ENCODE measurements at regions not wholly inside any gene's neighbourhood (a gene's known extent, or its start where the extent isn't known, plus 50 kb on each side); places are given as distances from the start of the nearest gene placed in this dataset.
A peak's percentile ranks its signal among the peaks of the same experiment; 100 is the strongest.

- no peaks in the 10 kb centered on the region for H3K9me3 ChIP-seq (ENCODE audit: control insufficient read depth, low read length)
- no peak for DNase-seq
- no peaks in the 10 kb centered on the region for H3K36me3 ChIP-seq (ENCODE audit: control insufficient read depth, insufficient read depth, low read length)
- H3K27ac ChIP-seq (ENCODE audit: insufficient read depth, low read length, poor library complexity, severe bottlenecking) = no peak overlapping the region
- H3K4me1 ChIP-seq (ENCODE audit: control insufficient read depth, insufficient read depth, low read length, poor library complexity, severe bottlenecking) = no peaks in the 10 kb centered on the region
- no peaks in the 10 kb centered on the region for H3K27me3 ChIP-seq (replicated peaks; ENCODE audit: control insufficient read depth, insufficient read depth, low read length, poor library complexity, severe bottlenecking)
- H3K4me3 ChIP-seq (ENCODE audit: insufficient read depth, low read depth, low read length, poor library complexity, severe bottlenecking) = no peak overlapping the region
These were observed 188.7 kb downstream of the TTC8 start for GRCh38 chr14:89013098-89013504.

GRCh38 chr14:89013698-89014568, 189.5 kb downstream of the TTC8 start:
- Histone ChIP-seq H3K9me3 (ENCODE audit: control insufficient read depth, low read length) (no peaks in the 10 kb centered on the region), H3K36me3 (ENCODE audit: control insufficient read depth, insufficient read depth, low read length) (no peaks in the 10 kb centered on the region), H3K27ac (ENCODE audit: insufficient read depth, low read length, poor library complexity, severe bottlenecking) (no peak overlapping the region), H3K4me3 (ENCODE audit: insufficient read depth, low read depth, low read length, poor library complexity, severe bottlenecking) (no peak overlapping the region), H3K4me1 (ENCODE audit: control insufficient read depth, insufficient read depth, low read length, poor library complexity, severe bottlenecking) (no peaks in the 10 kb centered on the region), H3K27me3 (replicated peaks; ENCODE audit: control insufficient read depth, insufficient read depth, low read length, poor library complexity, severe bottlenecking) (no peaks in the 10 kb centered on the region)
- no peak for DNase-seq

- DNase-seq = no peak
- Histone ChIP-seq H3K27me3 (replicated peaks; ENCODE audit: control insufficient read depth, insufficient read depth, low read length, poor library complexity, severe bottlenecking) (no peaks in the 10 kb centered on the region), H3K4me1 (ENCODE audit: control insufficient read depth, insufficient read depth, low read length, poor library complexity, severe bottlenecking) (no peaks in the 10 kb centered on the region), H3K36me3 (ENCODE audit: control insufficient read depth, insufficient read depth, low read length) (no peaks in the 10 kb centered on the region), H3K27ac (ENCODE audit: insufficient read depth, low read length, poor library complexity, severe bottlenecking) (no peak overlapping the region), H3K9me3 (ENCODE audit: control insufficient read depth, low read length) (no peaks in the 10 kb centered on the region), H3K4me3 (ENCODE audit: insufficient read depth, low read depth, low read length, poor library complexity, severe bottlenecking) (no peak overlapping the region)
These were observed 190.1 kb downstream of the TTC8 start for GRCh38 chr14:89014569-89014850.

- Histone ChIP-seq H3K27me3 (replicated peaks; ENCODE audit: control insufficient read depth, insufficient read depth, low read length, poor library complexity, severe bottlenecking) (no peaks in the 10 kb centered on the region), H3K9me3 (ENCODE audit: control insufficient read depth, low read length) (no peaks in the 10 kb centered on the region), H3K27ac (ENCODE audit: insufficient read depth, low read length, poor library complexity, severe bottlenecking) (no peak overlapping the region), H3K4me3 (ENCODE audit: insufficient read depth, low read depth, low read length, poor library complexity, severe bottlenecking) (no peak overlapping the region), H3K4me1 (ENCODE audit: control insufficient read depth, insufficient read depth, low read length, poor library complexity, severe bottlenecking) (no peaks in the 10 kb centered on the region), H3K36me3 (ENCODE audit: control insufficient read depth, insufficient read depth, low read length) (no peaks in the 10 kb centered on the region)
- DNase-seq = no peak
These were observed 190.6 kb downstream of the TTC8 start for GRCh38 chr14:89015016-89015415.

- DNase-seq = no peak
- no peaks in the 10 kb centered on the region for H3K36me3 ChIP-seq (ENCODE audit: control insufficient read depth, insufficient read depth, low read length)
- no peaks in the 10 kb centered on the region for H3K9me3 ChIP-seq (ENCODE audit: control insufficient read depth, low read length)
- H3K27me3 ChIP-seq (replicated peaks; ENCODE audit: control insufficient read depth, insufficient read depth, low read length, poor library complexity, severe bottlenecking) = no peaks in the 10 kb centered on the region
- no peaks in the 10 kb centered on the region for H3K4me1 ChIP-seq (ENCODE audit: control insufficient read depth, insufficient read depth, low read length, poor library complexity, severe bottlenecking)
- H3K4me3 ChIP-seq (ENCODE audit: insufficient read depth, low read depth, low read length, poor library complexity, severe bottlenecking) = no peak overlapping the region
- H3K27ac ChIP-seq (ENCODE audit: insufficient read depth, low read length, poor library complexity, severe bottlenecking) = no peak overlapping the region
These were observed 193.0 kb downstream of the TTC8 start for GRCh38 chr14:89017417-89017816.

- Histone ChIP-seq H3K4me1 (ENCODE audit: control insufficient read depth, insufficient read depth, low read length, poor library complexity, severe bottlenecking) (peaks cover 8% of the 10 kb centered on the region), H3K36me3 (ENCODE audit: control insufficient read depth, insufficient read depth, low read length) (no peaks in the 10 kb centered on the region), H3K9me3 (ENCODE audit: control insufficient read depth, low read length) (no peaks in the 10 kb centered on the region), H3K27ac (ENCODE audit: insufficient read depth, low read length, poor library complexity, severe bottlenecking) (no peak overlapping the region), H3K4me3 (ENCODE audit: insufficient read depth, low read depth, low read length, poor library complexity, severe bottlenecking) (no peak overlapping the region), H3K27me3 (replicated peaks; ENCODE audit: control insufficient read depth, insufficient read depth, low read length, poor library complexity, severe bottlenecking) (peaks cover 18% of the 10 kb centered on the region)
- no peak for DNase-seq
These were observed 197.8 kb downstream of the TTC8 start for GRCh38 chr14:89022274-89022673.

- no peaks in the 10 kb centered on the region for H3K36me3 ChIP-seq (ENCODE audit: control insufficient read depth, insufficient read depth, low read length)
- H3K4me1 ChIP-seq (ENCODE audit: control insufficient read depth, insufficient read depth, low read length, poor library complexity, severe bottlenecking) = peaks cover 12% of the 10 kb centered on the region
- H3K27ac ChIP-seq (ENCODE audit: insufficient read depth, low read length, poor library complexity, severe bottlenecking) = no peak overlapping the region
- DNase-seq = no peak
- H3K27me3 ChIP-seq (replicated peaks; ENCODE audit: control insufficient read depth, insufficient read depth, low read length, poor library complexity, severe bottlenecking) = peaks cover 22% of the 10 kb centered on the region
- no peak overlapping the region for H3K4me3 ChIP-seq (ENCODE audit: insufficient read depth, low read depth, low read length, poor library complexity, severe bottlenecking)
- H3K9me3 ChIP-seq (ENCODE audit: control insufficient read depth, low read length) = no peaks in the 10 kb centered on the region
These were observed 200.2 kb downstream of the TTC8 start for GRCh38 chr14:89024691-89025090.

GRCh38 chr14:89025561-89026236, 201.2 kb downstream of the TTC8 start:
- Histone ChIP-seq H3K9me3 (ENCODE audit: control insufficient read depth, low read length) (no peaks in the 10 kb centered on the region), H3K27ac (ENCODE audit: insufficient read depth, low read length, poor library complexity, severe bottlenecking) (no peak overlapping the region), H3K36me3 (ENCODE audit: control insufficient read depth, insufficient read depth, low read length) (no peaks in the 10 kb centered on the region), H3K4me3 (ENCODE audit: insufficient read depth, low read depth, low read length, poor library complexity, severe bottlenecking) (no peak overlapping the region), H3K27me3 (replicated peaks; ENCODE audit: control insufficient read depth, insufficient read depth, low read length, poor library complexity, severe bottlenecking) (peaks cover 22% of the 10 kb centered on the region), H3K4me1 (ENCODE audit: control insufficient read depth, insufficient read depth, low read length, poor library complexity, severe bottlenecking) (peaks cover 12% of the 10 kb centered on the region)
- DNase-seq = no peak

GRCh38 chr14:89027097-89027740, 202.8 kb downstream of the TTC8 start:
- H3K4me3 ChIP-seq (ENCODE audit: insufficient read depth, low read depth, low read length, poor library complexity, severe bottlenecking) = peak overlapping the region; percentile 75
- H3K36me3 ChIP-seq (ENCODE audit: control insufficient read depth, insufficient read depth, low read length) = no peaks in the 10 kb centered on the region
- H3K27me3 ChIP-seq (replicated peaks; ENCODE audit: control insufficient read depth, insufficient read depth, low read length, poor library complexity, severe bottlenecking) = peaks cover 22% of the 10 kb centered on the region
- DNase-seq = peak; percentile 12 to 31 (median 15)
- H3K4me1 ChIP-seq (ENCODE audit: control insufficient read depth, insufficient read depth, low read length, poor library complexity, severe bottlenecking) = peaks cover 12% of the 10 kb centered on the region
- no peaks in the 10 kb centered on the region for H3K9me3 ChIP-seq (ENCODE audit: control insufficient read depth, low read length)
- no peak overlapping the region for H3K27ac ChIP-seq (ENCODE audit: insufficient read depth, low read length, poor library complexity, severe bottlenecking)
